ENCODE measurements at regions not wholly inside any gene's neighbourhood (a gene's known extent, or its start where the extent isn't known, plus 50 kb on each side); places are given as distances from the start of the nearest gene placed in this dataset.

GRCh38 chr21:27681841-27682240, 715.0 kb upstream of the ADAMTS5 start:
- no peak for DNase-seq

GRCh38 chr21:27681038-27681437, 714.1 kb upstream of the ADAMTS5 start:
- DNase-seq: no peak

GRCh38 chr21:27680181-27680580, 713.3 kb upstream of the ADAMTS5 start:
- no peak for DNase-seq

GRCh38 chr21:27678511-27678910, 711.6 kb upstream of the ADAMTS5 start:
- DNase-seq: no peak

- DNase-seq: no peak
Observed at GRCh38 chr21:27677546-27677945, 710.7 kb upstream of the ADAMTS5 start.

GRCh38 chr21:27675306-27675705, 708.4 kb upstream of the ADAMTS5 start:
- DNase-seq: no peak

GRCh38 chr21:27674041-27674615, 707.2 kb upstream of the ADAMTS5 start:
- no peak for DNase-seq

- no peak for DNase-seq
Observed at GRCh38 chr21:27673581-27673980, 706.7 kb upstream of the ADAMTS5 start.

- DNase-seq: no peak
Observed at GRCh38 chr21:27671207-27671606, 704.3 kb upstream of the ADAMTS5 start.

- DNase-seq: no peak
Observed at GRCh38 chr21:27653481-27653880, 686.6 kb upstream of the ADAMTS5 start.

- no peak for DNase-seq
Observed at GRCh38 chr21:27649762-27650161, 682.9 kb upstream of the ADAMTS5 start.

GRCh38 chr21:27649323-27649722, 682.4 kb upstream of the ADAMTS5 start:
- no peak for DNase-seq

- DNase-seq: no peak
Observed at GRCh38 chr21:27648560-27648959, 681.7 kb upstream of the ADAMTS5 start.

GRCh38 chr21:27647921-27648320, 681.0 kb upstream of the ADAMTS5 start:
- DNase-seq: no peak

- DNase-seq: no peak
Observed at GRCh38 chr21:27647401-27647800, 680.5 kb upstream of the ADAMTS5 start.

- no peak for DNase-seq
Observed at GRCh38 chr21:27646691-27647090, 679.8 kb upstream of the ADAMTS5 start.

- no peak for DNase-seq
Observed at GRCh38 chr21:27646056-27646455, 679.2 kb upstream of the ADAMTS5 start.

GRCh38 chr21:27645285-27645684, 678.4 kb upstream of the ADAMTS5 start:
- DNase-seq: no peak

- no peak for DNase-seq
Observed at GRCh38 chr21:27643326-27643725, 676.4 kb upstream of the ADAMTS5 start.

GRCh38 chr21:27639286-27639685, 672.4 kb upstream of the ADAMTS5 start:
- peak; percentile 70 for DNase-seq

GRCh38 chr21:27636656-27637055, 669.8 kb upstream of the ADAMTS5 start:
- DNase-seq: no peak

- DNase-seq: no peak
Observed at GRCh38 chr21:27633631-27634030, 666.7 kb upstream of the ADAMTS5 start.

GRCh38 chr21:27631471-27631870, 664.6 kb upstream of the ADAMTS5 start:
- no peak for DNase-seq

GRCh38 chr21:27622631-27623030, 655.7 kb upstream of the ADAMTS5 start:
- no peak for DNase-seq

GRCh38 chr21:27614231-27614630, 647.3 kb upstream of the ADAMTS5 start:
- no peak for DNase-seq
